Transverse colon (tissue), 4 donors: ENCODE measurements at regions not wholly inside any gene's neighbourhood (a gene's known extent, or its start where the extent isn't known, plus 50 kb on each side); places are given as distances from the start of the nearest gene placed in this dataset.

ENCODE experiments used
- CTCF ChIP-seq, 5 experiments: fragments of 200-600 bp in 3 of 5; fragments of 450-650 bp in 2 of 5; sonication (generic) in 3 of 5; IDR thresholded peaks; 1 replicate in 2 of 5; 2 replicates in 3 of 5; pipeline ENCODE4 v1.5.1; 2016 to 2017; ENCODE audit warnings: antibody characterized with exemption in 5 of 5, inconsistent platforms in 3 of 5, mild to moderate bottlenecking in 2 of 5, moderate library complexity in 1 of 5
- POLR2A ChIP-seq: fragments of 450-650 bp; IDR thresholded peaks from one replicate; pipeline ENCODE4 v1.6.1; 2016; ENCODE audit warnings: antibody characterized with exemption, mild to moderate bottlenecking, moderate library complexity
- POLR2AphosphoS5 ChIP-seq, 3 donors: sonication (generic); formaldehyde crosslinking; IDR thresholded peaks; one replicate each; pipeline ENCODE4 v1.6.1; 2016; ENCODE audit warnings: antibody characterized with exemption in 3 of 3

- no peak for TF ChIP-seq POLR2AphosphoS5 (IDR thresholded peaks at IDR 0.05)
- TF ChIP-seq CTCF (IDR thresholded peaks at IDR 0.05): no peak
- no peak for TF ChIP-seq POLR2A
These were observed 289.7 kb downstream of the MRPS30 start for GRCh38 chr5:45098483-45098882.
